GM23338 (cell line): ENCODE measurements at regions not wholly inside any gene's neighbourhood (a gene's known extent, or its start where the extent isn't known, plus 50 kb on each side); places are given as distances from the start of the nearest gene placed in this dataset.

Experiments
- CREB1 ChIP-seq: fragments of 250-450 bp; sonication (Bioruptor Pico); IDR thresholded peaks from 2 replicates; pipeline ENCODE4 v1.5.0; 2020; ENCODE audit warnings: low read depth, mild to moderate bottlenecking, moderate library complexity
- CTCF ChIP-seq, 2 experiments: fragments of 200-600 bp in 1 of 2; sonication (generic) in 1 of 2; conservative IDR thresholded peaks; 2 replicates each; pipeline versions ENCODE4 v1.5.1 to v1.6.1; 2016 to 2017; ENCODE audit warnings: antibody characterized with exemption in 2 of 2, low read depth in 2 of 2, mild to moderate bottlenecking in 2 of 2, moderate library complexity in 1 of 2
- ETS1 ChIP-seq: IDR thresholded peaks from 2 replicates; pipeline ENCODE4 v1.6.1; 2016; ENCODE audit warnings: antibody characterized with exemption
- EZH2 ChIP-seq: fragments of 200-600 bp; sonication (generic); IDR thresholded peaks from one replicate; pipeline ENCODE4 v1.8.0; 2017; ENCODE audit warnings: antibody characterized with exemption, mild to moderate bottlenecking, low read depth; ENCODE audit not compliant: unreplicated experiment
- EZH2phosphoT487 ChIP-seq: fragments of 200-600 bp; sonication (generic); IDR thresholded peaks from one replicate; pipeline ENCODE4 v1.8.1; 2018; ENCODE audit warnings: antibody characterized with exemption; ENCODE audit not compliant: unreplicated experiment
- JUNB ChIP-seq: IDR thresholded peaks from one replicate; pipeline ENCODE4 v1.6.1; 2016; ENCODE audit warnings: antibody characterized with exemption; ENCODE audit not compliant: unreplicated experiment
- NANOG ChIP-seq: IDR thresholded peaks from 2 replicates; pipeline ENCODE4 v1.6.1; 2016; ENCODE audit warnings: antibody characterized with exemption, borderline replicate concordance
- POLR2AphosphoS5 ChIP-seq: IDR thresholded peaks from 2 replicates; pipeline ENCODE4 v1.6.1; 2016; ENCODE audit warnings: antibody characterized with exemption, low read depth
- REST ChIP-seq: IDR thresholded peaks from one replicate; pipeline ENCODE4 v1.6.1; 2018; ENCODE audit warnings: antibody characterized with exemption; ENCODE audit not compliant: unreplicated experiment
- STAT1 ChIP-seq: IDR thresholded peaks from one replicate; pipeline ENCODE4 v1.6.1; 2016; ENCODE audit warnings: antibody characterized with exemption; ENCODE audit not compliant: unreplicated experiment
- ZNF114 ChIP-seq: fragments of 250-450 bp; sonication (Bioruptor Pico); IDR thresholded peaks from 2 replicates; pipeline ENCODE4 v1.5.0; 2020; ENCODE audit warnings: mild to moderate bottlenecking, moderate library complexity
- ZNF331 ChIP-seq: fragments of 250-450 bp; sonication (Bioruptor Pico); IDR thresholded peaks from 2 replicates; pipeline ENCODE4 v1.5.0; 2020; ENCODE audit warnings: low read depth, mild to moderate bottlenecking, moderate library complexity
- ZNF462 ChIP-seq: fragments of 250-450 bp; sonication (Bioruptor Pico); IDR thresholded peaks from 2 replicates; pipeline ENCODE4 v1.5.0; 2020; ENCODE audit warnings: mild to moderate bottlenecking, moderate library complexity

GRCh38 chr13:67740871-67741535, 510.9 kb upstream of the PCDH9 start:
- TF ChIP-seq CTCF (conservative IDR thresholded peaks at IDR 0.05; ENCODE audit: low read depth in 2 of 2) (no peak), EZH2phosphoT487 (no peak), CREB1 (CRISPR knock-in tag) (no peak), EZH2 (no peak), NANOG (no peak), POLR2AphosphoS5 (no peak), REST (no peak), STAT1 (no peak), JUNB (no peak), ZNF331 (CRISPR knock-in tag) (0 out of 2 replicates have a peak, but pooled peaks have one; percentile 5), ETS1 (no peak), ZNF114 (CRISPR knock-in tag) (no peak), ZNF462 (CRISPR knock-in tag) (no peak)
